Duodenal mucosa (tissue), 2 donors: ENCODE measurements at regions not wholly inside any gene's neighbourhood (a gene's known extent, or its start where the extent isn't known, plus 50 kb on each side); places are given as distances from the start of the nearest gene placed in this dataset.
"Not testable (repeated sequence)": the region's sequence is repeated elsewhere in the genome, so short reads cannot be mapped to it uniquely, and the experiment has no call there.

Experiments used
- H3K27ac ChIP-seq: one replicate; pipeline ENCODE4 v1.7.0; 2013; ENCODE audit warnings: low read depth, low read length
- H3K27me3 ChIP-seq, 2 donors: one replicate each; pipeline ENCODE4 v1.7.0; 2013; ENCODE audit warnings: low read length in 2 of 2, control low read depth in 1 of 2; ENCODE audit not compliant: insufficient read depth in 2 of 2, control insufficient read depth in 1 of 2
- H3K36me3 ChIP-seq, 2 donors: one replicate each; pipeline ENCODE4 v1.7.0; 2013; ENCODE audit warnings: low read length in 2 of 2, control low read depth in 1 of 2; ENCODE audit not compliant: insufficient read depth in 2 of 2, control insufficient read depth in 1 of 2
- H3K4me1 ChIP-seq, 2 donors: one replicate each; pipeline ENCODE4 v1.7.0; 2013; ENCODE audit warnings: low read length in 2 of 2, control low read depth in 1 of 2; ENCODE audit not compliant: insufficient read depth in 2 of 2, control insufficient read depth in 1 of 2
- H3K4me3 ChIP-seq, 2 donors: one replicate each; pipeline ENCODE4 v1.7.0; 2013; ENCODE audit warnings: low read length in 2 of 2, low read depth in 1 of 2
- H3K9ac ChIP-seq, 2 donors: one replicate each; pipeline ENCODE4 v1.7.0; 2013; ENCODE audit warnings: low read length in 2 of 2, low read depth in 1 of 2
- H3K9me3 ChIP-seq, 2 donors: one replicate each; pipeline ENCODE4 v1.7.0; 2013; ENCODE audit warnings: low read length in 2 of 2, control low read depth in 1 of 2; ENCODE audit not compliant: control insufficient read depth in 1 of 2

DNA sequence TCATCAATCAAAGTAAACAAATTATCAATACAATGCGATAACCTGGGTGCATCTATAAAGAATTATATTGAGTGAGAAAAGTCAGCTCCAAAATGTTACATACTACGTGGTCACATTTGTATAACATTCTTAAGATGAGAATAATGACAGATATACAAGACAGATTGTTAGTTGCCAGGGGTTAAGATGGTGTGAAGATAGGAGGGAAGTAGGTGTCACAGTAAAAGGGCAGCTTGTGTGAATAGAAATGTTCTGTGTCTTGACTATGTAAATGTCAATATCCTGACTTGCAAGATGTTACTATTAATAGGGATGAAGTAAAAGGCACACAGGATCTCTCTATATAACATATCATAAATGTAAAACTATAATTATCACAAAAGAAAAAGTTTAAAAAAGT, 611.2 kb upstream of the SPRY2 start:
- H3K36me3 ChIP-seq, result no peaks in the 10 kb centered on the region
- H3K27me3 ChIP-seq, result no peaks in the 10 kb centered on the region
- no peaks in the 10 kb centered on the region for H3K9me3 ChIP-seq
- no peak overlapping the region for H3K4me3 ChIP-seq
- H3K9ac ChIP-seq, result no peak overlapping the region
- no peak overlapping the region for H3K27ac ChIP-seq
- H3K4me1 ChIP-seq, result no peaks in the 10 kb centered on the region

DNA sequence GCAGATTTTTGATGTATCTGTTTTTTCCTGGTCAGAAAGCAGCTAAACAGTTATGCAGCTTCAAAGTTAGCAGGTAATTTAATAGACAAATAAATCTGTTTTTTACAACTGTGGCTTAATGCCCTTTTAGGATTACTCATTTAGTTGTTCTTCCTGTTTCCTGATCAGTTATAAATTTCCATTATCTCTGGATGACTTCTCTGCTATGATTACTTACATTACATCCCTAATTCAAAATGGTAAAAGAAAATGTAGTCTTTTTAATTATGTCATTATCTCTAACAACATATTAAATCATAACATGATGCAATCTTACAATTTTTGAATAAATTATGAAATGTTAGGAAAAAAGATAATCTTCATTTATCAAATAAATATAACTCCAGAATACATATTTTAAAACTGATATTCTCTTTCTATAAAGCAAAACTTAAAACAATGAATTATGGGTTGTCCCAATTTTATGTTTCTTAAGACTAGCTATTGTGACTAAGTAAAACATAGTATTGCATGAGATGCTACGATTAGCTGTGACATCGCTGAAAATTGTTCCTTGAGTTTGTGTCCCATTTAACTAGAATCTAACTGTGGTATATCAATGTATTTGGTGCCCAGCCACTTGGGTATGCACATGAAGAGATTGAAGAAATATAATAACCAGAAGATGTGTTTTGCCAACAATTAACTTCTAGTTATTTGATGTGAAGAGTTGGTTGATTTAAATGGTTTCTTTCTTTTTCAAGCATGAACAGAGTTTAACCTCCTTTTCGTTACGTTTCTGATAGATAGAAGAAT, 605.3 kb upstream of the SPRY2 start:
- Histone ChIP-seq H3K9me3 (no peaks in the 10 kb centered on the region), H3K4me1 (no peaks in the 10 kb centered on the region), H3K27ac (no peak overlapping the region)

DNA sequence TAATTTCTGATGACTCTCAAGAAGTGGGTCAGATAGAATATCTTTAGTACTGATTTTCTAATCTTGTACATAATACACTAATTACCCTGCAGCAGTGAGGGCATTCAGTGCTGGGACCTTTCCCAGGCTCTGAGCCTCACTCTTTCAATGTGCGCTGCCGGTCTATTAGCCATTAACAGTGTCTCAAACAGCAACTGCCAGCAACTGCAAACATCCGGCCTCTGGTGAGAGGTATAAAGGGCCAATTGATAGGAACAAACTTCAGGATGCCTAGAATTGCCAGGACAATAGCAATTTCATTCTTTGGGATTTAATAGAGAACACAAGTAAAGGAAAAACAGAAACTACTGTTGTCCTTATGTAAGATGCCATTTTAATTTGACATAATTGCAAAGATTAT, 604.4 kb upstream of the SPRY2 start:
- no peaks in the 10 kb centered on the region for H3K36me3 ChIP-seq
- H3K27ac ChIP-seq, result no peak overlapping the region
- no peaks in the 10 kb centered on the region for H3K4me1 ChIP-seq
- no peaks in the 10 kb centered on the region for H3K27me3 ChIP-seq
- H3K4me3 ChIP-seq, result no peak overlapping the region
- H3K9me3 ChIP-seq, result no peaks in the 10 kb centered on the region
- no peak overlapping the region for H3K9ac ChIP-seq

More for the DNA sequence above, 605.3 kb upstream of the SPRY2 start:
- Histone ChIP-seq H3K36me3 (no peaks in the 10 kb centered on the region), H3K9ac (no peak overlapping the region), H3K27me3 (no peaks in the 10 kb centered on the region), H3K4me3 (no peak overlapping the region)

DNA sequence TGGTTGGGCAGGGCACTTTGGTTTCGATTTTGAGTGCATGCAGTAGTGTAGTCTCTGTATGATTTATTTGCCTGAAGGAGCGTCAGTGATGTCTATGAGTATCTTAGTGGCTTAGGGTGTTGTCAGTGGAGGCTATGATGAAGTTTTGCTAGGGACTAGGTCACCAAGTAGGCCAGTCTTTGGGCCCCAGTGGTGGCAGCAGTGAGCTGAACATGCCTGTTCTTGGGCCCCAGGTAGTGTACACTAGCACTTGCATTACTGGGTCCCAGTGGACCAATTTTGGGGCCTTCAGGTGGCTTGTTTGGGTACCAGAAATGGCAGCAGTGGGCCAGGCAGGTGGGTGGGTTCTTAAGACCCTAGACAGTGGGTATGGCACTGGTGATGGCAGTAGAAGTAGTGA, 598.7 kb upstream of the SPRY2 start:
- Histone ChIP-seq H3K27ac (no peak overlapping the region), H3K9me3 (no peaks in the 10 kb centered on the region), H3K9ac (no peak overlapping the region), H3K27me3 (no peaks in the 10 kb centered on the region), H3K36me3 (no peaks in the 10 kb centered on the region), H3K4me3 (no peak overlapping the region), H3K4me1 (no peaks in the 10 kb centered on the region)

DNA sequence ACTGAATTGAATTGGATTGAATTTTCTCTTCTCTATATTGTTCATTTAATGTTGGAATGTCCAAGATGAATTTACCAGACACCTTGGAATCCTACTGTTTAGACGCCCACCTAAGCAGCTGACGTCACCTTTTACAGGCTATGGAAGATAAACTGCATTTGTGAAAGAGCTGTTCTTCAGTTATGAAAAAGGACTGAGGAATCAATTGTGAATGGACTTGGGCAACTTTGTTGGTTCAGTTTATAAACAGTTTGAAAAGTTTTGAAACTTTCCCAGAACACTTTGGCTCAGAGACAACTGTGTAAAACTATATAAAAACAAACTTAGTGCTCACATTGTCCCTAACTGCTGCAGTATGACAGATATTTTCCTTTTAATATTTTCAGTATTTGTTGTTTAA, 590.8 kb upstream of the SPRY2 start:
- no peak overlapping the region for H3K9ac ChIP-seq
- H3K4me3 ChIP-seq, result no peak overlapping the region
- no peaks in the 10 kb centered on the region for H3K9me3 ChIP-seq
- no peaks in the 10 kb centered on the region for H3K36me3 ChIP-seq
- H3K27me3 ChIP-seq, result no peaks in the 10 kb centered on the region
- H3K4me1 ChIP-seq, result no peaks in the 10 kb centered on the region
- no peak overlapping the region for H3K27ac ChIP-seq

DNA sequence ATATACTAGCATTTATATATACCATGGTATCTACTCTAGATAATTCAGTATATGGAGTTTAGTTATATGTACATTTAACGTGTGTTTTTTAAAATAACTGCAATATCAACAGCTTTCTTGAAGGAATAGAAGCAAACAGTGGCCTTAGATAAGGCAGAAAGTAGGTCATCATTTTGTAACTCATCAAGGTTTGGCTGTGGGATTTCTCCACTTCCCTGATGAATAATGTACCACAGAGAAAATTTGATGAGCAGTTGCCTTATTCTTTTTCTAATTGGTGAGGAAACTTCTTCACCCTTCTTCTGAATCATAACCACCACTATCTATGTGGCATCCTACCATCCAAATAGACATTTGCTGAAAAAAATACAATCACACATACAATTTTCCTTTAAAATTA, 590.2 kb upstream of the SPRY2 start:
- Histone ChIP-seq H3K36me3 (no peaks in the 10 kb centered on the region), H3K27ac (no peak overlapping the region), H3K9me3 (no peaks in the 10 kb centered on the region)

DNA sequence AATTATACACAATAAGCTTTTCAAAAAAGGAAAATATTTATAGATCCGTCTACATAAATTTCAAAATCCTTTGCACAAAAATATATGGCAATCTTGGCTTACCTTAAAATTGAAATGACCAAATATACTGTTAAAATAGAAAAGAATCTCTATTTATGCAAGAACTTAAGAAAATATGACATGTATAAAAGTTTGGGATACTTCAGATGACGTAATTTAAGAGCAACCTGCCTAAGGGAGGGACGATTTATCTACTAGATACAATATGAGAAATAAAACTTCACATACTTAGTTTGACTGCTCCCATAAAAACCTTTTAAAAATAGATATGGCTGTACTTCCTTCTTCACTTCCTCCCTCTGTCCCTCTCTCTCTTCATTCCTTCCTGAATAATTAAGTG, 587.3 kb upstream of the SPRY2 start:
- no peak overlapping the region for H3K4me3 ChIP-seq
- no peaks in the 10 kb centered on the region for H3K9me3 ChIP-seq
- no peaks in the 10 kb centered on the region for H3K27me3 ChIP-seq
- no peaks in the 10 kb centered on the region for H3K36me3 ChIP-seq
- H3K9ac ChIP-seq, result no peak overlapping the region
- H3K4me1 ChIP-seq, result no peaks in the 10 kb centered on the region
- H3K27ac ChIP-seq, result no peak overlapping the region

More for the DNA sequence above, 590.2 kb upstream of the SPRY2 start:
- no peaks in the 10 kb centered on the region for H3K27me3 ChIP-seq
- H3K4me1 ChIP-seq, result no peaks in the 10 kb centered on the region
- no peak overlapping the region for H3K9ac ChIP-seq
- no peak overlapping the region for H3K4me3 ChIP-seq

DNA sequence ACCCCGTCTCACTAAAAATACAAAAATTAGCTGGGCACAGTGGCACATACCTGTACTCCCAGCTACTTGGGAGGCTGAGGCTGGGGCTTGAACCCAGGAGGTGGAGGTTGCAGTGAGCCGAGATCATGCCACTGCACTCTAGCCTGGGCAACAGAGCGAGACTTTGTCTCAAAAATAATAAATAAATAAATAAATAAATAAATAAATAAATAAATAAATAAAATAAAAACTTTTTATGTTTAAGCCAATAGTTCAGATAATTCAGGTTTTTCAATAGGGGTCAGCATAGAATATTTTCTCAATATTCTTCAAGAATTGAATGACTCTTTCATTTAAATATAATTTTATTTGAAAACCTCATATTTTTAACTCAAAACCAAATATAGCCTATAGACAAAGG, 585.1 kb upstream of the SPRY2 start:
- not testable (repeated sequence) for H3K27me3 ChIP-seq

DNA sequence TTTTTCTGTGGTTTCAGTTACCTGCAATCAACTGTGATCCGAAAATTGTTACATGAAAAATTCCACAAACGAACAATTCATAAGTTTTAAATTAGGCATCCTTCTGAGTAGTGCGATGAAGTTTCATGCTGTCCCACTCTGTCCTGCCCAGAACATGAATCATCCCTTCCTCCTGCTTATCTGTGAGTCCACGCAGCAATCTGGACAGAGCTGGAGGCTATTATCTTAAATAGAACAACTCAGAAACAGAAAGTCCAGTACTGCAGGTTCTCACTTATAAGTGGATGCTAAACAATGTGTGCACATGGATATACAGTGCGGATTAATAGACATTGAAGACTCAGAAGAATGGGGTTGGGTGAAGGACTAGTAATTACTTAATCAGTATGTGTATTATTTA, 583.7 kb upstream of the SPRY2 start:
- no peak overlapping the region for H3K27ac ChIP-seq
- no peak overlapping the region for H3K4me3 ChIP-seq
- H3K27me3 ChIP-seq, result no peaks in the 10 kb centered on the region
- no peak overlapping the region for H3K9ac ChIP-seq
- no peaks in the 10 kb centered on the region for H3K4me1 ChIP-seq
- H3K36me3 ChIP-seq, result no peaks in the 10 kb centered on the region
- H3K9me3 ChIP-seq, result no peaks in the 10 kb centered on the region

More for the DNA sequence above, 585.1 kb upstream of the SPRY2 start:
- not testable (repeated sequence) for H3K9me3 ChIP-seq, H3K9ac ChIP-seq, H3K4me1 ChIP-seq, H3K36me3 ChIP-seq, H3K4me3 ChIP-seq, H3K27ac ChIP-seq

DNA sequence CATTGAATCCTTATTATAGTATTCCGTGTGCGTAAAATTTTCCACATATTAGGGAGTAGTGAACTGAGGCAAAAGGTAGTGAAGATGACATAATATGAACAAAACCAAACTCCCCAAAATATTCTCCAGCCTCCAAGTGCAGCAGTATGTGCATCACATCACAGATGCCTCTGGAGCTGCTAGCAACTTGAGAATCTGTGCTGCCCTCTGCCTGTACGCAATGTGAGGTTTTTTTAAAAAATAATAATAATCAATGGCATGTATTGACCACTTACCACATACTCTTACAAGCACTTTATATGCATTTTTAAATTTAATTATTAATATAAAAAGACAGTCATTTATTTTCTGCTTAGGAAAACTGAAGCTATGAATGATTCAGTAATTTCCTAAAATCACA, 583.0 kb upstream of the SPRY2 start:
- H3K27me3 ChIP-seq, result no peaks in the 10 kb centered on the region
- H3K27ac ChIP-seq, result no peak overlapping the region
- no peak overlapping the region for H3K4me3 ChIP-seq
- no peak overlapping the region for H3K9ac ChIP-seq
- H3K4me1 ChIP-seq, result no peaks in the 10 kb centered on the region
- no peaks in the 10 kb centered on the region for H3K9me3 ChIP-seq
- H3K36me3 ChIP-seq, result no peaks in the 10 kb centered on the region
